Dermis microvascular lymphatic vessel endothelial cell (primary cell): ENCODE measurements at regions not wholly inside any gene's neighbourhood (a gene's known extent, or its start where the extent isn't known, plus 50 kb on each side); places are given as distances from the start of the nearest gene placed in this dataset.

Source experiments
- DNase-seq, 2 donors: peaks; one replicate each; pipeline versions ENCODE4 v3.0.0 to v3.0.0-alpha.2; 2010; ENCODE audit warnings: low read depth in 2 of 2

- DNase-seq = no peak
These were observed 172.0 kb upstream of the CADM1 start for GRCh38 chr11:115676206-115676605.

GRCh38 chr11:115674937-115675544, 170.8 kb upstream of the CADM1 start:
- DNase-seq = no peak

- no peak for DNase-seq
These were observed 170.1 kb upstream of the CADM1 start for GRCh38 chr11:115674176-115674936.

- DNase-seq = no peak
These were observed 169.5 kb upstream of the CADM1 start for GRCh38 chr11:115673720-115674119.

- DNase-seq = no peak
These were observed 168.8 kb upstream of the CADM1 start for GRCh38 chr11:115672999-115673411.

GRCh38 chr11:115672412-115672811, 168.2 kb upstream of the CADM1 start:
- no peak for DNase-seq

GRCh38 chr11:115670538-115671205, 166.5 kb upstream of the CADM1 start:
- DNase-seq = no peak

- no peak for DNase-seq
These were observed 161.7 kb upstream of the CADM1 start for GRCh38 chr11:115665958-115666357.

- DNase-seq = no peak
These were observed 161.1 kb upstream of the CADM1 start for GRCh38 chr11:115665175-115665821.

- DNase-seq = no peak
These were observed 160.1 kb upstream of the CADM1 start for GRCh38 chr11:115664313-115664712.

- DNase-seq = no peak
These were observed 159.6 kb upstream of the CADM1 start for GRCh38 chr11:115663790-115664189.

GRCh38 chr11:115660030-115660805, 156.0 kb upstream of the CADM1 start:
- DNase-seq = no peak

- DNase-seq = no peak
These were observed 155.1 kb upstream of the CADM1 start for GRCh38 chr11:115659061-115659963.

- no peak for DNase-seq
These were observed 153.4 kb upstream of the CADM1 start for GRCh38 chr11:115657586-115657985.

GRCh38 chr11:115656669-115657068, 152.5 kb upstream of the CADM1 start:
- no peak for DNase-seq

GRCh38 chr11:115656041-115656440, 151.8 kb upstream of the CADM1 start:
- DNase-seq = no peak

GRCh38 chr11:115654792-115655191, 150.6 kb upstream of the CADM1 start:
- DNase-seq = no peak

- no peak for DNase-seq
These were observed 149.7 kb upstream of the CADM1 start for GRCh38 chr11:115653926-115654325.

GRCh38 chr11:115653076-115653475, 148.9 kb upstream of the CADM1 start:
- DNase-seq = no peak

- no peak for DNase-seq
These were observed 148.3 kb upstream of the CADM1 start for GRCh38 chr11:115652496-115652895.
